Temporal lobe (tissue), 1 donor: ENCODE measurements at regions not wholly inside any gene's neighbourhood (a gene's known extent, or its start where the extent isn't known, plus 50 kb on each side); places are given as distances from the start of the nearest gene placed in this dataset. TPM values are rescaled to one million over a fixed set of nuclear protein-coding genes. Genes with fewer than 3 reads are reported as not detected.

Experiments
- small RNA-seq: library from RNA; depleted of rRNA; stranded (forward); fragments of <200 nt; gene quantifications from one replicate; pipeline ENCODE3, GENCODE V24; 2014; ENCODE audit warnings: low replicate concordance

Small RNAs in the stretch of these regions (small RNA-seq; reads per million reads assigned to genes)
- gene MIR378G, result not detected
